Panc1 (cell line): ENCODE measurements at regions not wholly inside any gene's neighbourhood (a gene's known extent, or its start where the extent isn't known, plus 50 kb on each side); places are given as distances from the start of the nearest gene placed in this dataset.

Experiments used
- TF ChIP-seq, protein P1 (sequence below): fragments of 450-650 bp; IDR thresholded peaks from 2 replicates; pipeline ENCODE4 v1.5.1; 2017; ENCODE audit warnings: mild to moderate bottlenecking
- TF ChIP-seq, protein P2 (sequence below), 2 experiments: IDR thresholded peaks; 2 replicates each; pipeline ENCODE4 v1.6.1; 2011 to 2012; ENCODE audit warnings: low read depth in 2 of 2, control low read depth in 1 of 2, low read length in 1 of 2, mild to moderate bottlenecking in 1 of 2, moderate library complexity in 1 of 2; ENCODE audit not compliant: insufficient read depth in 1 of 2

DNA sequence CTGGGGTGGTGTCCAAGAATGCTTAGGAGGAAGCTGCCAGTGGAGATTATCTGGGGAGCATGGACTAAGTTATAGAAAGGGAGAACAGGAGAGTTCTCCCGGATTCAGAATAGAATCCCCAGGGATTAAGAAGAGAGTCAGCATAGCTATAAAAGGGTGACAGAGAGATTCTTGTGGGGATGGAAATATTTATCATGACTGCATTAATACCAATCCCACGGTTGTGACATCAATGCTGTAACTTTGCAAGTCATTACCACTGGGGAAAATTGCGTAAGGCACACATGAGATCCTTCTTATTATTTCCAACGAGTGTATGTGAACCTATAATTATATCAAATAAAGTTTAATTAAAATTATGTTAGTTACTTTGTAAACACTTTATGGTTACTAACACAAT, 447.9 kb upstream of the TMEM132C start:
- TF ChIP-seq, protein P1, sequence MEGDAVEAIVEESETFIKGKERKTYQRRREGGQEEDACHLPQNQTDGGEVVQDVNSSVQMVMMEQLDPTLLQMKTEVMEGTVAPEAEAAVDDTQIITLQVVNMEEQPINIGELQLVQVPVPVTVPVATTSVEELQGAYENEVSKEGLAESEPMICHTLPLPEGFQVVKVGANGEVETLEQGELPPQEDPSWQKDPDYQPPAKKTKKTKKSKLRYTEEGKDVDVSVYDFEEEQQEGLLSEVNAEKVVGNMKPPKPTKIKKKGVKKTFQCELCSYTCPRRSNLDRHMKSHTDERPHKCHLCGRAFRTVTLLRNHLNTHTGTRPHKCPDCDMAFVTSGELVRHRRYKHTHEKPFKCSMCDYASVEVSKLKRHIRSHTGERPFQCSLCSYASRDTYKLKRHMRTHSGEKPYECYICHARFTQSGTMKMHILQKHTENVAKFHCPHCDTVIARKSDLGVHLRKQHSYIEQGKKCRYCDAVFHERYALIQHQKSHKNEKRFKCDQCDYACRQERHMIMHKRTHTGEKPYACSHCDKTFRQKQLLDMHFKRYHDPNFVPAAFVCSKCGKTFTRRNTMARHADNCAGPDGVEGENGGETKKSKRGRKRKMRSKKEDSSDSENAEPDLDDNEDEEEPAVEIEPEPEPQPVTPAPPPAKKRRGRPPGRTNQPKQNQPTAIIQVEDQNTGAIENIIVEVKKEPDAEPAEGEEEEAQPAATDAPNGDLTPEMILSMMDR = no peak
- TF ChIP-seq, protein P2, sequence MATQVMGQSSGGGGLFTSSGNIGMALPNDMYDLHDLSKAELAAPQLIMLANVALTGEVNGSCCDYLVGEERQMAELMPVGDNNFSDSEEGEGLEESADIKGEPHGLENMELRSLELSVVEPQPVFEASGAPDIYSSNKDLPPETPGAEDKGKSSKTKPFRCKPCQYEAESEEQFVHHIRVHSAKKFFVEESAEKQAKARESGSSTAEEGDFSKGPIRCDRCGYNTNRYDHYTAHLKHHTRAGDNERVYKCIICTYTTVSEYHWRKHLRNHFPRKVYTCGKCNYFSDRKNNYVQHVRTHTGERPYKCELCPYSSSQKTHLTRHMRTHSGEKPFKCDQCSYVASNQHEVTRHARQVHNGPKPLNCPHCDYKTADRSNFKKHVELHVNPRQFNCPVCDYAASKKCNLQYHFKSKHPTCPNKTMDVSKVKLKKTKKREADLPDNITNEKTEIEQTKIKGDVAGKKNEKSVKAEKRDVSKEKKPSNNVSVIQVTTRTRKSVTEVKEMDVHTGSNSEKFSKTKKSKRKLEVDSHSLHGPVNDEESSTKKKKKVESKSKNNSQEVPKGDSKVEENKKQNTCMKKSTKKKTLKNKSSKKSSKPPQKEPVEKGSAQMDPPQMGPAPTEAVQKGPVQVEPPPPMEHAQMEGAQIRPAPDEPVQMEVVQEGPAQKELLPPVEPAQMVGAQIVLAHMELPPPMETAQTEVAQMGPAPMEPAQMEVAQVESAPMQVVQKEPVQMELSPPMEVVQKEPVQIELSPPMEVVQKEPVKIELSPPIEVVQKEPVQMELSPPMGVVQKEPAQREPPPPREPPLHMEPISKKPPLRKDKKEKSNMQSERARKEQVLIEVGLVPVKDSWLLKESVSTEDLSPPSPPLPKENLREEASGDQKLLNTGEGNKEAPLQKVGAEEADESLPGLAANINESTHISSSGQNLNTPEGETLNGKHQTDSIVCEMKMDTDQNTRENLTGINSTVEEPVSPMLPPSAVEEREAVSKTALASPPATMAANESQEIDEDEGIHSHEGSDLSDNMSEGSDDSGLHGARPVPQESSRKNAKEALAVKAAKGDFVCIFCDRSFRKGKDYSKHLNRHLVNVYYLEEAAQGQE (IDR thresholded peaks at IDR 0.05; ENCODE audit: insufficient read depth in 1 of 2, low read depth in 2 of 2, low read length in 1 of 2) = no peak
